HEK293 (cell line): ENCODE measurements at regions not wholly inside any gene's neighbourhood (a gene's known extent, or its start where the extent isn't known, plus 50 kb on each side); places are given as distances from the start of the nearest gene placed in this dataset.

Experiments
- CTCF ChIA-PET: fragments of 350-600 bp; formaldehyde crosslinking; extraction: SDS; loops from one replicate; lab custom pipeline; 2021; ENCODE audit warnings: antibody characterized with exemption; lab: Yijun Ruan, JAX
- POLR2A ChIA-PET: fragments of 300-600 bp; formaldehyde crosslinking; extraction: SDS; loops from one replicate; lab custom pipeline; 2020; ENCODE audit warnings: antibody characterized with exemption, inconsistent platforms; lab: Yijun Ruan, JAX
- H3K27ac ChIP-seq: fragments of 200-500 bp; sonication (Bioruptor generic); 2 replicates; pipeline ENCODE4 v1.5.1; 2014; ENCODE audit warnings: low read depth, low read length, control low read depth, inconsistent platforms; ENCODE audit errors: extremely low read depth
- H3K36me3 ChIP-seq, 2 experiments: fragments of 200-500 bp in 1 of 2; sonication (Bioruptor generic) in 1 of 2; 1 replicate in 1 of 2; 2 replicates in 1 of 2; pipeline ENCODE4 v1.5.1; 2014 to 2017; ENCODE audit warnings: inconsistent platforms in 2 of 2, low read length in 2 of 2; ENCODE audit not compliant: control insufficient read depth in 2 of 2, insufficient read depth in 1 of 2
- H3K4me1 ChIP-seq: fragments of 200-500 bp; sonication (Bioruptor generic); 2 replicates; pipeline ENCODE4 v1.5.1; 2014; ENCODE audit warnings: mild to moderate bottlenecking, low read length, inconsistent platforms; ENCODE audit not compliant: control insufficient read depth, insufficient read depth
- H3K4me3 ChIP-seq: 2 replicates; pipeline ENCODE4 v1.5.1; 2011; ENCODE audit warnings: low read depth, mild to moderate bottlenecking, control low read depth, low read length, moderate library complexity
- H3K9me3 ChIP-seq: fragments of 200-500 bp; sonication (Bioruptor generic); 2 replicates; pipeline ENCODE4 v1.5.1; 2014; ENCODE audit warnings: low read depth, low read length, inconsistent platforms; ENCODE audit not compliant: control insufficient read depth, insufficient read depth
- AEBP2 ChIP-seq: fragments of 450-650 bp; formaldehyde crosslinking; IDR thresholded peaks from 2 replicates; pipeline ENCODE4 v1.5.1; 2016; ENCODE audit warnings: missing biosample characterization, missing genetic modification characterization, borderline replicate concordance
- MEIS1 ChIP-seq: sonication (generic); formaldehyde crosslinking; IDR thresholded peaks from 2 replicates; pipeline ENCODE4 v1.8.1; 2022; ENCODE audit warnings: missing genetic modification reagents, mild to moderate bottlenecking, borderline replicate concordance
- REPIN1 ChIP-seq: fragments of 450-650 bp; formaldehyde crosslinking; IDR thresholded peaks from 2 replicates; pipeline ENCODE4 v1.5.1; 2017; ENCODE audit warnings: missing biosample characterization, missing genetic modification characterization, low read depth
- YY2 ChIP-seq: fragments of 450-650 bp; formaldehyde crosslinking; IDR thresholded peaks from 2 replicates; pipeline ENCODE4 v1.5.1; 2016; ENCODE audit warnings: missing biosample characterization, missing genetic modification characterization
- ZBTB11 ChIP-seq: fragments of 450-650 bp; formaldehyde crosslinking; conservative IDR thresholded peaks from 2 replicates; pipeline ENCODE4 v1.5.1; 2016; ENCODE audit warnings: low read depth, missing biosample characterization, missing genetic modification characterization
- ZNF175 ChIP-seq: fragments of 450-650 bp; formaldehyde crosslinking; IDR thresholded peaks from 2 replicates; pipeline ENCODE4 v1.5.1; 2016; ENCODE audit warnings: missing biosample characterization, missing genetic modification characterization
- ZNF2 ChIP-seq: fragments of 450-650 bp; formaldehyde crosslinking; IDR thresholded peaks from 2 replicates; pipeline ENCODE4 v1.5.1; 2016; ENCODE audit warnings: missing biosample characterization, missing genetic modification characterization
- ZNF394 ChIP-seq: fragments of 450-650 bp; formaldehyde crosslinking; IDR thresholded peaks from 2 replicates; pipeline ENCODE4 v1.5.1; 2016; ENCODE audit warnings: missing biosample characterization, missing genetic modification characterization, mild to moderate bottlenecking, moderate library complexity, borderline replicate concordance
- ZNF433 ChIP-seq: fragments of 450-650 bp; formaldehyde crosslinking; IDR thresholded peaks from 2 replicates; pipeline ENCODE4 v1.5.1; 2016; ENCODE audit warnings: missing biosample characterization, missing genetic modification characterization, low read depth
- ZNF560 ChIP-seq: fragments of 450-650 bp; formaldehyde crosslinking; IDR thresholded peaks from 2 replicates; pipeline ENCODE4 v1.5.1; 2017; ENCODE audit warnings: missing biosample characterization, missing genetic modification characterization, borderline replicate concordance
- ZNF585B ChIP-seq: fragments of 450-650 bp; formaldehyde crosslinking; IDR thresholded peaks from 2 replicates; pipeline ENCODE4 v1.5.1; 2016; ENCODE audit warnings: missing biosample characterization, missing genetic modification characterization
- ZNF664 ChIP-seq: fragments of 450-650 bp; formaldehyde crosslinking; IDR thresholded peaks from 2 replicates; pipeline ENCODE4 v1.5.1; 2016; ENCODE audit warnings: missing biosample characterization, missing genetic modification characterization
- ZNF707 ChIP-seq: fragments of 450-650 bp; formaldehyde crosslinking; IDR thresholded peaks from 2 replicates; pipeline ENCODE4 v1.5.1; 2016; ENCODE audit warnings: missing biosample characterization, missing genetic modification characterization
- ZNF768 ChIP-seq: fragments of 450-650 bp; formaldehyde crosslinking; IDR thresholded peaks from 2 replicates; pipeline ENCODE4 v1.5.1; 2018; ENCODE audit warnings: missing biosample characterization, mild to moderate bottlenecking, missing genetic modification characterization
- ZNF785 ChIP-seq: fragments of 450-650 bp; formaldehyde crosslinking; IDR thresholded peaks from 2 replicates; pipeline ENCODE4 v1.5.1; 2016; ENCODE audit warnings: missing biosample characterization, missing genetic modification characterization
- ZSCAN18 ChIP-seq: fragments of 450-650 bp; formaldehyde crosslinking; IDR thresholded peaks from 2 replicates; pipeline ENCODE4 v1.5.1; 2016; ENCODE audit warnings: missing biosample characterization, missing genetic modification characterization
- TF ChIP-seq, protein P1 (sequence below): fragments of 450-650 bp; formaldehyde crosslinking; IDR thresholded peaks from 2 replicates; pipeline ENCODE4 v1.5.1; 2016; ENCODE audit warnings: missing biosample characterization, missing genetic modification characterization
- TF ChIP-seq, protein P2 (sequence below): fragments of 450-650 bp; formaldehyde crosslinking; IDR thresholded peaks from 2 replicates; pipeline ENCODE4 v1.5.1; 2016; ENCODE audit warnings: missing biosample characterization, missing genetic modification characterization, borderline replicate concordance
- TF ChIP-seq, protein P3 (sequence below): fragments of 450-650 bp; formaldehyde crosslinking; IDR thresholded peaks from 2 replicates; pipeline ENCODE4; 2016; ENCODE audit warnings: missing biosample characterization, missing genetic modification characterization

- TF ChIP-seq AEBP2 (no peak), ZNF175 (tag by site-specific recombination) (no peak), ZNF785 (tag by site-specific recombination) (no peak)
- TF ChIP-seq, all 188 proteins: peak for 0
Observed at GRCh38 chr14:66426451-66426850, 59.7 kb upstream of the CCDC196 start (continued).

DNA sequence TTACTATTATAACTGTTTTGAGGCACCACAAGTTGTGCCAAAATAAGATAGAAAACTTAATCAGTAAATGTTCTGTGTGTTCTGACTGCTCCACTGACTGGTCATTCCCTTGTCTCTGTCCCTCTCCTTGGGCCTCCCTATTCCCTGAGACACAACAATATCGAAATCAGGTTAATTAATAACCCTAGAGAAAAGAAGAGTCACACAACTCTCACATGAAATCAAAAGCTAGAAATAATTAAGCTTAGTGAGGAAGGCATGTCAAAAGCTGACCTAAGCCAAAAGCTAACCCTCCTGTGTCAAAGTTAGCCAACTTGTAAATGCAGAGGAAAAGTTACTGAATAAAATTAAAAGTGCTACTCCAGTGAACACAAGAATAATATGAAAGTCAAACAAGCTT is 53.8 kb upstream of the CCDC196 start:
- no peak overlapping the region for H3K4me3 ChIP-seq
- POLR2A ChIA-PET = no interaction called here
- H3K36me3 ChIP-seq = no peaks in the 10 kb centered on the region
- H3K27ac ChIP-seq = no peak overlapping the region
- TF ChIP-seq ZNF2 (no peak), MEIS1 (no peak), ZNF707 (tag by site-specific recombination) (no peak), ZBTB11 (tag by site-specific recombination) (no peak), ZNF585B (no peak), REPIN1 (tag by site-specific recombination) (no peak)
- TF ChIP-seq, protein P1, sequence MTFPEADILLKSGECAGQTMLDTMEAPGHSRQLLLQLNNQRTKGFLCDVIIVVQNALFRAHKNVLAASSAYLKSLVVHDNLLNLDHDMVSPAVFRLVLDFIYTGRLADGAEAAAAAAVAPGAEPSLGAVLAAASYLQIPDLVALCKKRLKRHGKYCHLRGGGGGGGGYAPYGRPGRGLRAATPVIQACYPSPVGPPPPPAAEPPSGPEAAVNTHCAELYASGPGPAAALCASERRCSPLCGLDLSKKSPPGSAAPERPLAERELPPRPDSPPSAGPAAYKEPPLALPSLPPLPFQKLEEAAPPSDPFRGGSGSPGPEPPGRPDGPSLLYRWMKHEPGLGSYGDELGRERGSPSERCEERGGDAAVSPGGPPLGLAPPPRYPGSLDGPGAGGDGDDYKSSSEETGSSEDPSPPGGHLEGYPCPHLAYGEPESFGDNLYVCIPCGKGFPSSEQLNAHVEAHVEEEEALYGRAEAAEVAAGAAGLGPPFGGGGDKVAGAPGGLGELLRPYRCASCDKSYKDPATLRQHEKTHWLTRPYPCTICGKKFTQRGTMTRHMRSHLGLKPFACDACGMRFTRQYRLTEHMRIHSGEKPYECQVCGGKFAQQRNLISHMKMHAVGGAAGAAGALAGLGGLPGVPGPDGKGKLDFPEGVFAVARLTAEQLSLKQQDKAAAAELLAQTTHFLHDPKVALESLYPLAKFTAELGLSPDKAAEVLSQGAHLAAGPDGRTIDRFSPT (tag by site-specific recombination) = no peak
- TF ChIP-seq, protein P2, sequence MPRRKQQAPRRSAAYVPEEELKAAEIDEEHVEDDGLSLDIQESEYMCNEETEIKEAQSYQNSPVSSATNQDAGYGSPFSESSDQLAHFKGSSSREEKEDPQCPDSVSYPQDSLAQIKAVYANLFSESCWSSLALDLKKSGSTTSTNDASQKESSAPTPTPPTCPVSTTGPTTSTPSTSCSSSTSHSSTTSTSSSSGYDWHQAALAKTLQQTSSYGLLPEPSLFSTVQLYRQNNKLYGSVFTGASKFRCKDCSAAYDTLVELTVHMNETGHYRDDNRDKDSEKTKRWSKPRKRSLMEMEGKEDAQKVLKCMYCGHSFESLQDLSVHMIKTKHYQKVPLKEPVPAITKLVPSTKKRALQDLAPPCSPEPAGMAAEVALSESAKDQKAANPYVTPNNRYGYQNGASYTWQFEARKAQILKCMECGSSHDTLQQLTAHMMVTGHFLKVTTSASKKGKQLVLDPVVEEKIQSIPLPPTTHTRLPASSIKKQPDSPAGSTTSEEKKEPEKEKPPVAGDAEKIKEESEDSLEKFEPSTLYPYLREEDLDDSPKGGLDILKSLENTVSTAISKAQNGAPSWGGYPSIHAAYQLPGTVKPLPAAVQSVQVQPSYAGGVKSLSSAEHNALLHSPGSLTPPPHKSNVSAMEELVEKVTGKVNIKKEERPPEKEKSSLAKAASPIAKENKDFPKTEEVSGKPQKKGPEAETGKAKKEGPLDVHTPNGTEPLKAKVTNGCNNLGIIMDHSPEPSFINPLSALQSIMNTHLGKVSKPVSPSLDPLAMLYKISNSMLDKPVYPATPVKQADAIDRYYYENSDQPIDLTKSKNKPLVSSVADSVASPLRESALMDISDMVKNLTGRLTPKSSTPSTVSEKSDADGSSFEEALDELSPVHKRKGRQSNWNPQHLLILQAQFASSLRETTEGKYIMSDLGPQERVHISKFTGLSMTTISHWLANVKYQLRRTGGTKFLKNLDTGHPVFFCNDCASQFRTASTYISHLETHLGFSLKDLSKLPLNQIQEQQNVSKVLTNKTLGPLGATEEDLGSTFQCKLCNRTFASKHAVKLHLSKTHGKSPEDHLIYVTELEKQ = no peak
- CTCF ChIA-PET = no interaction called here
- no peaks in the 10 kb centered on the region; the same call in 1 of the 2 replicates for H3K9me3 ChIP-seq
- no peaks in the 10 kb centered on the region for H3K4me1 ChIP-seq

GRCh38 chr14:66434464-66434863 is 51.7 kb upstream of the CCDC196 start:
- Histone ChIP-seq H3K9me3 (no peaks in the 10 kb centered on the region; the same call in 1 of the 2 replicates), H3K4me1 (no peaks in the 10 kb centered on the region), H3K27ac (no peak overlapping the region), H3K4me3 (no peak overlapping the region), H3K36me3 (no peaks in the 10 kb centered on the region)
- POLR2A ChIA-PET = no interaction called here
- CTCF ChIA-PET = no interaction called here
- TF ChIP-seq ZSCAN18 (tag by site-specific recombination) = no peak
- no peak for TF ChIP-seq ZNF560
- TF ChIP-seq ZNF394 = no peak
- TF ChIP-seq ZNF433 (tag by site-specific recombination) = no peak
- no peak for TF ChIP-seq ZNF768
- TF ChIP-seq YY2 (tag by site-specific recombination) = no peak
- TF ChIP-seq, protein P3, sequence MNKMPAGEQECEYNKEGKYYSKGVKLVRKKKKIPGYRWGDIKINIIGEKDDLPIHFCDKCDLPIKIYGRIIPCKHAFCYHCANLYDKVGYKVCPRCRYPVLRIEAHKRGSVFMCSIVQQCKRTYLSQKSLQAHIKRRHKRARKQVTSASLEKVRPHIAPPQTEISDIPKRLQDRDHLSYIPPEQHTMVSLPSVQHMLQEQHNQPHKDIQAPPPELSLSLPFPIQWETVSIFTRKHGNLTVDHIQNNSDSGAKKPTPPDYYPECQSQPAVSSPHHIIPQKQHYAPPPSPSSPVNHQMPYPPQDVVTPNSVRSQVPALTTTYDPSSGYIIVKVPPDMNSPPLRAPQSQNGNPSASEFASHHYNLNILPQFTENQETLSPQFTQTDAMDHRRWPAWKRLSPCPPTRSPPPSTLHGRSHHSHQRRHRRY (tag by site-specific recombination) = no peak
- TF ChIP-seq AEBP2 = no peak
- TF ChIP-seq ZNF664 (tag by site-specific recombination) = no peak
